ENCODE measurements at regions not wholly inside any gene's neighbourhood (a gene's known extent, or its start where the extent isn't known, plus 50 kb on each side); places are given as distances from the start of the nearest gene placed in this dataset.
"Not testable (repeated sequence)": the region's sequence is repeated elsewhere in the genome, so short reads cannot be mapped to it uniquely, and the experiment has no call there.

- no peak for TF ChIP-seq CTCF (conservative IDR thresholded peaks at IDR 0.05)
- Mint-ChIP-seq H3K9me3 (peaks cover 13% of the 10 kb centered on the region), H3K4me1 (peaks cover 4% of the 10 kb centered on the region), H3K4me3 (no peak overlapping the region), H3K36me3 (ENCODE audit: low read depth) (no peaks in the 10 kb centered on the region), H3K27ac (ENCODE audit: unreplicated experiment) (no peak overlapping the region), H3K27me3 (ENCODE audit: low read depth) (no peaks in the 10 kb centered on the region)
- no peak for DNase-seq (ENCODE audit: low read depth, low spot score)
Measured at GRCh38 chr5:117614408-117614807, 1039.8 kb upstream of the SEMA6A start.

- no peaks in the 10 kb centered on the region for H3K27me3 Mint-ChIP-seq (ENCODE audit: low read depth)
- no peak for TF ChIP-seq CTCF (conservative IDR thresholded peaks at IDR 0.05)
- no peak overlapping the region for H3K4me3 Mint-ChIP-seq
- no peaks in the 10 kb centered on the region for H3K4me1 Mint-ChIP-seq
- H3K36me3 Mint-ChIP-seq (ENCODE audit: low read depth): no peaks in the 10 kb centered on the region
- H3K9me3 Mint-ChIP-seq: no peaks in the 10 kb centered on the region
- DNase-seq (ENCODE audit: low read depth, low spot score): no peak
- H3K27ac Mint-ChIP-seq (ENCODE audit: unreplicated experiment): no peak overlapping the region
Measured at GRCh38 chr5:117604845-117605244, 1030.2 kb upstream of the SEMA6A start.

- not testable (repeated sequence) for H3K27ac Mint-ChIP-seq (ENCODE audit: unreplicated experiment); DNase-seq (ENCODE audit: low read depth, low spot score); H3K36me3 Mint-ChIP-seq (ENCODE audit: low read depth); H3K9me3 Mint-ChIP-seq; H3K27me3 Mint-ChIP-seq (ENCODE audit: low read depth); H3K4me1 Mint-ChIP-seq; H3K4me3 Mint-ChIP-seq
Measured at GRCh38 chr5:117599811-117600210, 1025.2 kb upstream of the SEMA6A start.

- Mint-ChIP-seq H3K9me3 (peaks cover 5% of the 10 kb centered on the region), H3K27me3 (ENCODE audit: low read depth) (no peaks in the 10 kb centered on the region), H3K27ac (ENCODE audit: unreplicated experiment) (no peak overlapping the region), H3K4me3 (no peak overlapping the region), H3K36me3 (ENCODE audit: low read depth) (no peaks in the 10 kb centered on the region), H3K4me1 (peaks cover 9% of the 10 kb centered on the region)
- TF ChIP-seq CTCF (conservative IDR thresholded peaks at IDR 0.05): no peak
- DNase-seq (ENCODE audit: low read depth, low spot score): no peak
Measured at GRCh38 chr5:117594166-117594565, 1019.5 kb upstream of the SEMA6A start.

DNA sequence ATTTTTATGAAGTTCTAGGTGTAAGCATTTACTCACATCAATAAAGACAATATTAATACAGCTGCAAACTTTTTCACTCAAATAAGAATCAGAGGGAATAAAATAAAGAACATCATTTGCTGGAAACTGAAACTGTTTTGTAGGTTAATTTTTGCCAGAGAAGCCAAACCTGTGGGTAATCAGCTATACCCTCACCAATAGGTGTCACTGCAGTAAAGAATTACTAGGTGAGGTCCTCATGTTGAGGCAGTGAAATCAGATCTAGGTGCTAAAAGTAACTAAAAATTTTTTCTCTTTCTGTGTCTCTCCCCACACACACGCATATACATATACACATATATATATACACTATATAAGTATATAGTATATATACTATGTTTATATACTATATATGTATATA is 1016.3 kb upstream of the SEMA6A start:
- DNase-seq (ENCODE audit: low read depth, low spot score): no peak
- peaks cover 20% of the 10 kb centered on the region for H3K4me1 Mint-ChIP-seq
- H3K9me3 Mint-ChIP-seq: peaks cover 3% of the 10 kb centered on the region
- no peaks in the 10 kb centered on the region for H3K36me3 Mint-ChIP-seq (ENCODE audit: low read depth)
- H3K27me3 Mint-ChIP-seq (ENCODE audit: low read depth): no peaks in the 10 kb centered on the region
- TF ChIP-seq CTCF (conservative IDR thresholded peaks at IDR 0.05): peak; percentile 57
- H3K4me3 Mint-ChIP-seq: no peak overlapping the region
- H3K27ac Mint-ChIP-seq (ENCODE audit: unreplicated experiment): no peak overlapping the region

- H3K9me3 Mint-ChIP-seq: peaks cover 3% of the 10 kb centered on the region
- H3K27me3 Mint-ChIP-seq (ENCODE audit: low read depth): no peaks in the 10 kb centered on the region
- no peak overlapping the region for H3K4me3 Mint-ChIP-seq
- no peak for DNase-seq (ENCODE audit: low read depth, low spot score)
- no peaks in the 10 kb centered on the region for H3K36me3 Mint-ChIP-seq (ENCODE audit: low read depth)
- TF ChIP-seq CTCF (conservative IDR thresholded peaks at IDR 0.05): no peak
- H3K27ac Mint-ChIP-seq (ENCODE audit: unreplicated experiment): no peak overlapping the region
- H3K4me1 Mint-ChIP-seq: peaks cover 11% of the 10 kb centered on the region
Measured at GRCh38 chr5:117588611-117589010, 1014.0 kb upstream of the SEMA6A start.

All from neural crest cell (in vitro differentiated cells).